ENCODE measurements at regions not wholly inside any gene's neighbourhood (a gene's known extent, or its start where the extent isn't known, plus 50 kb on each side); places are given as distances from the start of the nearest gene placed in this dataset.

- no peak for TF ChIP-seq CTCF (IDR thresholded peaks at IDR 0.05; ENCODE audit: insufficient read depth, low read length)
- DNase-seq (ENCODE audit: low read depth), result no peak
- H3K4me3 ChIP-seq (ENCODE audit: low read depth, low read length), result no peak overlapping the region
Observed at GRCh38 chr21:34255073-34255472, 108.7 kb upstream of the KCNE2 start.

- no peak for TF ChIP-seq CTCF (IDR thresholded peaks at IDR 0.05; ENCODE audit: insufficient read depth, low read length)
- no peak for DNase-seq (ENCODE audit: low read depth)
- no peak overlapping the region for H3K4me3 ChIP-seq (ENCODE audit: low read depth, low read length)
Observed at GRCh38 chr21:34260277-34261008, 103.4 kb upstream of the KCNE2 start.

- no peak for DNase-seq (ENCODE audit: low read depth)
- H3K4me3 ChIP-seq (ENCODE audit: low read depth, low read length), result no peak overlapping the region
- TF ChIP-seq CTCF (IDR thresholded peaks at IDR 0.05; ENCODE audit: insufficient read depth, low read length), result no peak
Observed at GRCh38 chr21:34261841-34262468, 101.9 kb upstream of the KCNE2 start.

- no peak overlapping the region for H3K4me3 ChIP-seq (ENCODE audit: low read depth, low read length)
- DNase-seq (ENCODE audit: low read depth), result no peak
- no peak for TF ChIP-seq CTCF (IDR thresholded peaks at IDR 0.05; ENCODE audit: insufficient read depth, low read length)
Observed at GRCh38 chr21:34262469-34262845, 101.3 kb upstream of the KCNE2 start.

GRCh38 chr21:34263629-34264028 lies 100.2 kb upstream of the KCNE2 start:
- DNase-seq (ENCODE audit: low read depth), result no peak
- TF ChIP-seq CTCF (IDR thresholded peaks at IDR 0.05; ENCODE audit: insufficient read depth, low read length), result no peak

GRCh38 chr21:34266351-34266750 lies 97.5 kb upstream of the KCNE2 start:
- H3K4me3 ChIP-seq (ENCODE audit: low read depth, low read length), result no peak overlapping the region
- DNase-seq (ENCODE audit: low read depth), result no peak
- no peak for TF ChIP-seq CTCF (IDR thresholded peaks at IDR 0.05; ENCODE audit: insufficient read depth, low read length)

More at GRCh38 chr21:34263629-34264028, 100.2 kb upstream of the KCNE2 start:
- H3K4me3 ChIP-seq (ENCODE audit: low read depth, low read length), result no peak overlapping the region

Measured in fibroblast of the aortic adventitia (primary cell).